Testis (tissue), 2 donors: ENCODE measurements at regions not wholly inside any gene's neighbourhood (a gene's known extent, or its start where the extent isn't known, plus 50 kb on each side); places are given as distances from the start of the nearest gene placed in this dataset.

Experiments used
- POLR2A ChIP-seq: fragments of 450-650 bp; IDR thresholded peaks from one replicate; pipeline ENCODE4 v1.6.1; 2017; ENCODE audit warnings: antibody characterized with exemption, mild to moderate bottlenecking, moderate library complexity
- TF ChIP-seq, protein P1 (sequence below), 3 experiments: fragments of 450-650 bp in 2 of 3; fragments of 200-600 bp in 1 of 3; sonication (generic) in 1 of 3; IDR thresholded peaks; one replicate each; pipeline ENCODE4 v1.5.1; 2016 to 2019; ENCODE audit warnings: antibody characterized with exemption in 3 of 3, mild to moderate bottlenecking in 2 of 3, moderate library complexity in 1 of 3

DNA sequence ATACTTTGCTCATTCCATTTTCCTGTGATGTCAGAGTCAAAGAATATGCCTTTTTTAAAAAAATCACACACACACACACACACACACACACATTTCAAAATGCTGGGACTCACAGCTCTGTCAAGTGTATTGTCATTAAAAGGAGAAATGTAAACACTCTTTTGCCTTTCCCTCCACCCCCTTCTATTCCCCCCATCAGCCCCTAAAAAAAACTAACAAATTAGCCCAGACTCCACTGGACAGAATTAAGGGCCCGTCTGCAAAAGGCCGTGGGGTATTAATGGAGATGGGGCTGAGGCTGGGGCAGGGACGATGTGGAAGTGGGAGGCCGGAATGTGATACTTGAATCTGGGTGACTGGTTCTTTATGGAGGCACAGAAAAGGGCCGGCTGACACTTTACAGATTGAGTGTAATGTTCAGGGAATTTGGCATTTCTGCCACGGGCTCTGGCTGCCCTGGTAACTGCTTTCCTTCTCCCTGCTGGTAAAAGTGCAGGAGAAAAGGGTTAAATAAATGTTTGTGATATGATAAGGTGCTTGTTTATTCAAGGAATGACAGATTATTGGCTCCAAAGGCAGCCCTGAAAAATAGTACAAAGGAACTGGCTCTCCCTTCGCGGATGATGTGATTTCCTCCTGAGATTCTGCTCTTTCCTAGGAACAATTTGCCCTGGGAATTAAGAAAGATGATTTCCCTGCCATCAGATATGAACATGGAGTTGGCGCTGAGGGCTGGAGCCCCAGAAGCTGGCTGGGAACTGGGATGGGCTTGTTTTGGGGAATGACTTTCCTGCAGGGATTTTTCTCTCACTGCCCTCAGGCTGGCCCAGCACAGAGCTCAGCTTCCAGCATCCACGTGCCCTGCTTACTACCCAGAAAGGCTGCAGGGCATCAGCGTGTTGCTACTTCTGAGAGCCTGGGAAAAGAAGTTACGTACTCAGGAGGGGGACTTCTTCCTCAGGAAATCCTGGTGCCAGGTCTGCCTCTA, 52.8 kb upstream of the CTAGE1 start:
- TF ChIP-seq, protein P1, sequence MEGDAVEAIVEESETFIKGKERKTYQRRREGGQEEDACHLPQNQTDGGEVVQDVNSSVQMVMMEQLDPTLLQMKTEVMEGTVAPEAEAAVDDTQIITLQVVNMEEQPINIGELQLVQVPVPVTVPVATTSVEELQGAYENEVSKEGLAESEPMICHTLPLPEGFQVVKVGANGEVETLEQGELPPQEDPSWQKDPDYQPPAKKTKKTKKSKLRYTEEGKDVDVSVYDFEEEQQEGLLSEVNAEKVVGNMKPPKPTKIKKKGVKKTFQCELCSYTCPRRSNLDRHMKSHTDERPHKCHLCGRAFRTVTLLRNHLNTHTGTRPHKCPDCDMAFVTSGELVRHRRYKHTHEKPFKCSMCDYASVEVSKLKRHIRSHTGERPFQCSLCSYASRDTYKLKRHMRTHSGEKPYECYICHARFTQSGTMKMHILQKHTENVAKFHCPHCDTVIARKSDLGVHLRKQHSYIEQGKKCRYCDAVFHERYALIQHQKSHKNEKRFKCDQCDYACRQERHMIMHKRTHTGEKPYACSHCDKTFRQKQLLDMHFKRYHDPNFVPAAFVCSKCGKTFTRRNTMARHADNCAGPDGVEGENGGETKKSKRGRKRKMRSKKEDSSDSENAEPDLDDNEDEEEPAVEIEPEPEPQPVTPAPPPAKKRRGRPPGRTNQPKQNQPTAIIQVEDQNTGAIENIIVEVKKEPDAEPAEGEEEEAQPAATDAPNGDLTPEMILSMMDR (IDR thresholded peaks at IDR 0.05): no peak
- no peak for TF ChIP-seq POLR2A
